ENCODE measurements at regions not wholly inside any gene's neighbourhood (a gene's known extent, or its start where the extent isn't known, plus 50 kb on each side); places are given as distances from the start of the nearest gene placed in this dataset.

DNA sequence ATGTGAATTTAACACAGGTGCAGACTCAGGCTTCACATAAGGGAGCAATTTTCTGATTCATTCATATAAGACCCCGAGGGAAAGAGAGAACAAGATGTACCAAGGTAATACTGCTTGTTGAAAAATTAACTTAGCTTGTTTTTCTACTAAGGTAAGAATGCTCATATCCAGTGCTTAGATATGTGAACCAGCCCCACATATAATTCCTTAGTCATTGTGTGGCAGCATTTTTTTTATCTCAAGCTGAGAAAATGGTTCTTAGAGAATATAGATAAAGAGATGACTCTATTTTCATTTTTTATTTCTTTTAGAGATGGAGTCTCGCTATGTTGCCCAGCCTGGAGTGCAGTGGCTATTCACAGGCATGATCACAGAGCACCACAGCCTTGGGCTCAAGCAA lies 121.8 kb upstream of the SEM1 start:
- no peak for DNase-seq (ENCODE audit: low read depth)
- no peak overlapping the region for H3K4me3 ChIP-seq (ENCODE audit: low read depth, low read length)
- TF ChIP-seq, protein P1, sequence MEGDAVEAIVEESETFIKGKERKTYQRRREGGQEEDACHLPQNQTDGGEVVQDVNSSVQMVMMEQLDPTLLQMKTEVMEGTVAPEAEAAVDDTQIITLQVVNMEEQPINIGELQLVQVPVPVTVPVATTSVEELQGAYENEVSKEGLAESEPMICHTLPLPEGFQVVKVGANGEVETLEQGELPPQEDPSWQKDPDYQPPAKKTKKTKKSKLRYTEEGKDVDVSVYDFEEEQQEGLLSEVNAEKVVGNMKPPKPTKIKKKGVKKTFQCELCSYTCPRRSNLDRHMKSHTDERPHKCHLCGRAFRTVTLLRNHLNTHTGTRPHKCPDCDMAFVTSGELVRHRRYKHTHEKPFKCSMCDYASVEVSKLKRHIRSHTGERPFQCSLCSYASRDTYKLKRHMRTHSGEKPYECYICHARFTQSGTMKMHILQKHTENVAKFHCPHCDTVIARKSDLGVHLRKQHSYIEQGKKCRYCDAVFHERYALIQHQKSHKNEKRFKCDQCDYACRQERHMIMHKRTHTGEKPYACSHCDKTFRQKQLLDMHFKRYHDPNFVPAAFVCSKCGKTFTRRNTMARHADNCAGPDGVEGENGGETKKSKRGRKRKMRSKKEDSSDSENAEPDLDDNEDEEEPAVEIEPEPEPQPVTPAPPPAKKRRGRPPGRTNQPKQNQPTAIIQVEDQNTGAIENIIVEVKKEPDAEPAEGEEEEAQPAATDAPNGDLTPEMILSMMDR (IDR thresholded peaks at IDR 0.05; ENCODE audit: low read depth, low read length) = no peak
- no peak for TF ChIP-seq POLR2A (IDR thresholded peaks at IDR 0.05; ENCODE audit: extremely low read depth, insufficient read length)
- TF ChIP-seq, protein P2, sequence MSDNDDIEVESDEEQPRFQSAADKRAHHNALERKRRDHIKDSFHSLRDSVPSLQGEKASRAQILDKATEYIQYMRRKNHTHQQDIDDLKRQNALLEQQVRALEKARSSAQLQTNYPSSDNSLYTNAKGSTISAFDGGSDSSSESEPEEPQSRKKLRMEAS (IDR thresholded peaks at IDR 0.05; ENCODE audit: low read depth, low read length) = no peak

DNA sequence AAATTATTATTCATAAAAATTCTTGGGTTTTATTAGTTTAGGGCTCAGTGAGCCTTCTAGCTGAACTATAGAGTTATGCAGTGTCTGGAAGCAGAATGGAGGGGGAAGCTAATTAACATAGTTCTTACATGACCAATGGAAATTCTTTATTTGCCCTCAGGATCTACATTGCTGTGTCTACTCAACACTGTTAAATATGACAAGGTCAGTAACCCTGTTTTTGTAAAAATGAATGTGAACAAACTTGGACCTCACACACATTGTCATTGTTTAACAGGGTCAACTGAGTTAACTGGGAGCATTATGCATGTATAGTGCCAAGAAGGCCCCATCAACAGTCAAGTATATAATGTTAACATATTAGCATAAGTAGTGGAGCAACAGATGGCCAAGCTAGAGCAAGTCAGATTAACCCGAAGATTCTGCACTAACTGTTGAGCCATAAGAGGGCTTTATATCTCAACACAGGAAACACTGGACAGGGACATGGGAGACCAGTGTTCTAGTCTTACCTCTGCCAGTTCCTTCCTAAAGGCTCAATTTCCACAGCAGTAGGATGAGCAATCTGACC lies 122.5 kb upstream of the SEM1 start:
- TF ChIP-seq, protein P1 (IDR thresholded peaks at IDR 0.05; ENCODE audit: low read depth, low read length) = no peak
- no peak for DNase-seq (ENCODE audit: low read depth)
- no peak overlapping the region for H3K4me3 ChIP-seq (ENCODE audit: low read depth, low read length)

DNA sequence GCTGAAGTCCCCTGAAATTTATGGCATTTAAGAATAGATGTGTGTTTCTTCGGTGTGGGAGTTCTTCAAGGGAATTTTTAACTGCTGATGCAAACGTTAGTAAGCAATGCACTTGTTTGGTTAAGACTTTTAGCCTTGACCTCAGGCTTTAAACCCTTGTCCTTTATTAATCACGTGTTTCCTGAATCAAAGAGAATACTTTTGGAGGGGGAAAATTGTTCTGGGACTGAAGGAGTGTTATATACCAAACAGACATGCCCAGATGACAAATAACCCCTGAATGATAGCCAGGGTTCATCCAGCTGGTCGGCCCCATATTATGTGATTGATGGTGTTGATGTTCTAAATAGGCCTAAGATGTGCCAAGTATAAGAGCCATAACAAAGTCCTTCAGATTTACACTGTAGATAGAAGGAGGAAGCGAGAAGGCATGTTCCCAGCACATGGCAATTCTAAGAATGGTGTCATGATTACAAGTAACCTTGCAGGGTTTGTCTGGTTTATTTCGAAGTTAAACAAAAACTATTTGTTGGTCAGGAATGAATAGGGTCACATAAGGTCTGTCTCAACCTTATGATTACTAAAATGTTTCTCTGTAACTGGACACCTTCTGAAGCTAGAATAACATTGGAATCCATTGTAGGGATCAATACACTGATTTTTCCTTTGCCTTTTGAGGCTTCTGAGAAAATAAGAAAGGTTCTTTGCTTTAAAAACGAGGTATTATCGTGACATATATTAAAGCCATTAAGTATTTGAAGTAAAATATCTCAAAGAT lies 124.2 kb upstream of the SEM1 start:
- TF ChIP-seq, protein P2 (IDR thresholded peaks at IDR 0.05; ENCODE audit: low read depth, low read length) = no peak
- TF ChIP-seq MYC (IDR thresholded peaks at IDR 0.05; ENCODE audit: low read depth, low read length) (no peak), POLR2A (IDR thresholded peaks at IDR 0.05; ENCODE audit: extremely low read depth, insufficient read length) (no peak)
- TF ChIP-seq, protein P1 (IDR thresholded peaks at IDR 0.05; ENCODE audit: low read depth, low read length) = no peak
- no peak for DNase-seq (ENCODE audit: low read depth)
- H3K4me3 ChIP-seq (ENCODE audit: low read depth, low read length) = no peak overlapping the region

DNA sequence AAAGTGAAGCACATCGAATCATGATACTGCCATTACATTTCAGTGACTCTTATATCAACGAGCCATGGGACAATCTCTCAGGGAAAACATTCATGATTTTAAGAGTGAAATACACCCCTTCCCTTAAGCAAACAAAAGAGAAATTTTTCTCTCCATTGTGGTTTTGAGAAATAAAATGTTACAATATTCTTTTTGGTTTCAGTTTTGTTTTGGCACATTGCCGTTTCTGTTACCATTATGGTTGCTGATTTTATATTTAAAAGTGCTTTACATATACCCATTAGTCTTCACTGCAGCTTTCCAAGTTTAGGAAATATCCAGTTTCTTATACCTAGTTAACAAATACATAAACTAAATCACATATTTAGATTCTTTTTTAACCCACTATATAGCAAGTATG lies 126.8 kb upstream of the SEM1 start:
- DNase-seq (ENCODE audit: low read depth) = no peak
- TF ChIP-seq, protein P2 (IDR thresholded peaks at IDR 0.05; ENCODE audit: low read depth, low read length) = no peak
- TF ChIP-seq, protein P1 (IDR thresholded peaks at IDR 0.05; ENCODE audit: low read depth, low read length) = no peak
- TF ChIP-seq MYC (IDR thresholded peaks at IDR 0.05; ENCODE audit: low read depth, low read length) = no peak
- no peak for TF ChIP-seq POLR2A (IDR thresholded peaks at IDR 0.05; ENCODE audit: extremely low read depth, insufficient read length)

DNA sequence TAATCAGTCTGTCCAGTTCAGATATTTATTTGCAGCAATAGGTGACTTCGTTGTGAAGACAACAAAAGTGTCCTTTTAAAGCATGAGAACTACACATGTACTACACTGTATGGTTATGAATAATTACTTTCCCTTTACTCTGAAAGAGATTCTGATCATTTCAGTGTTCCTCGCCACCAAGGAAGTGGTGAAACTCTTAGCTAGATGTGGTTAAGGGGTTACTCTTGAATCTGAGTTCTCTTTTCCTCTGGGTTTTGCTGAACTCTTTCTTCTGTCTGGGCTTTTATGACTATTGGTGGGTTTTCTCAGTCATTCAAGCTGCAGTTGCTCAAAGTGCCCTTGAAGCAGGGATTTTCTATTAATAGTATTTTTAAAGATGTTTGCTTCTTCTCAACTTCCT lies 127.9 kb upstream of the SEM1 start:
- peak; percentile 81 for DNase-seq (ENCODE audit: low read depth)
- TF ChIP-seq POLR2A (IDR thresholded peaks at IDR 0.05; ENCODE audit: extremely low read depth, insufficient read length) (no peak), MYC (IDR thresholded peaks at IDR 0.05; ENCODE audit: low read depth, low read length) (no peak)
- TF ChIP-seq, protein P2 (IDR thresholded peaks at IDR 0.05; ENCODE audit: low read depth, low read length) = no peak
- TF ChIP-seq, protein P1 (IDR thresholded peaks at IDR 0.05; ENCODE audit: low read depth, low read length) = no peak
- no peak overlapping the region for H3K4me3 ChIP-seq (ENCODE audit: low read depth, low read length)

More for the DNA sequence above, 126.8 kb upstream of the SEM1 start:
- no peak overlapping the region for H3K4me3 ChIP-seq (ENCODE audit: low read depth, low read length)

Data from NB4 (cell line).